KMS-11 (cell line): ENCODE measurements at regions not wholly inside any gene's neighbourhood (a gene's known extent, or its start where the extent isn't known, plus 50 kb on each side); places are given as distances from the start of the nearest gene placed in this dataset.

Experiments used
- H2AFZ ChIP-seq: fragments of 200-600 bp; sonication (generic); 2 replicates; pipeline ENCODE4 v1.6.1; 2016; ENCODE audit warnings: antibody characterized with exemption, mixed run types, low read depth
- H3K27ac ChIP-seq: fragments of 200-600 bp; sonication (generic); 2 replicates; pipeline ENCODE4 v1.6.1; 2016; ENCODE audit warnings: mild to moderate bottlenecking, mixed run types
- H3K27me3 ChIP-seq: fragments of 200-600 bp; sonication (generic); 2 replicates; pipeline ENCODE4 v1.6.1; 2017; ENCODE audit warnings: mild to moderate bottlenecking, low read depth, mixed run types, moderate library complexity; ENCODE audit not compliant: insufficient read depth
- H3K36me3 ChIP-seq: fragments of 200-600 bp; sonication (generic); 2 replicates; pipeline ENCODE4 v1.6.1; 2017; ENCODE audit warnings: mild to moderate bottlenecking, mixed run types; ENCODE audit not compliant: insufficient read depth
- H3K4me1 ChIP-seq: fragments of 200-600 bp; sonication (generic); 2 replicates; pipeline ENCODE4 v1.6.1; 2016; ENCODE audit warnings: mild to moderate bottlenecking, low read depth, mixed run types; ENCODE audit not compliant: poor library complexity, severe bottlenecking
- H3K4me2 ChIP-seq: fragments of 200-600 bp; sonication (generic); 2 replicates; pipeline ENCODE4 v1.7.0; 2016; ENCODE audit warnings: mild to moderate bottlenecking, mixed run types
- H3K4me3 ChIP-seq: fragments of 200-600 bp; sonication (generic); IDR thresholded peaks from 2 replicates; pipeline ENCODE4 v1.6.1; 2017; ENCODE audit warnings: low read depth, low read length, mixed read lengths; ENCODE audit not compliant: insufficient read depth
- H3K79me2 ChIP-seq: fragments of 200-600 bp; sonication (generic); 2 replicates; pipeline ENCODE4 v1.6.1; 2016; ENCODE audit warnings: low read depth, mixed run types; ENCODE audit not compliant: insufficient read depth
- H3K9ac ChIP-seq: fragments of 200-600 bp; sonication (generic); 2 replicates; pipeline ENCODE4 v1.6.1; 2016; ENCODE audit warnings: mild to moderate bottlenecking, mixed run types
- H4K20me1 ChIP-seq: fragments of 200-600 bp; sonication (generic); 2 replicates; pipeline ENCODE4 v1.6.1; 2016; ENCODE audit warnings: mild to moderate bottlenecking, mixed run types; ENCODE audit not compliant: insufficient read depth
- TF ChIP-seq, protein P1 (sequence below): fragments of 200-600 bp; sonication (generic); conservative IDR thresholded peaks from 2 replicates; pipeline ENCODE4 v1.6.1; 2017; ENCODE audit warnings: low read depth, mild to moderate bottlenecking, antibody characterized with exemption, low read length, moderate library complexity, mixed read lengths

- TF ChIP-seq, protein P1, sequence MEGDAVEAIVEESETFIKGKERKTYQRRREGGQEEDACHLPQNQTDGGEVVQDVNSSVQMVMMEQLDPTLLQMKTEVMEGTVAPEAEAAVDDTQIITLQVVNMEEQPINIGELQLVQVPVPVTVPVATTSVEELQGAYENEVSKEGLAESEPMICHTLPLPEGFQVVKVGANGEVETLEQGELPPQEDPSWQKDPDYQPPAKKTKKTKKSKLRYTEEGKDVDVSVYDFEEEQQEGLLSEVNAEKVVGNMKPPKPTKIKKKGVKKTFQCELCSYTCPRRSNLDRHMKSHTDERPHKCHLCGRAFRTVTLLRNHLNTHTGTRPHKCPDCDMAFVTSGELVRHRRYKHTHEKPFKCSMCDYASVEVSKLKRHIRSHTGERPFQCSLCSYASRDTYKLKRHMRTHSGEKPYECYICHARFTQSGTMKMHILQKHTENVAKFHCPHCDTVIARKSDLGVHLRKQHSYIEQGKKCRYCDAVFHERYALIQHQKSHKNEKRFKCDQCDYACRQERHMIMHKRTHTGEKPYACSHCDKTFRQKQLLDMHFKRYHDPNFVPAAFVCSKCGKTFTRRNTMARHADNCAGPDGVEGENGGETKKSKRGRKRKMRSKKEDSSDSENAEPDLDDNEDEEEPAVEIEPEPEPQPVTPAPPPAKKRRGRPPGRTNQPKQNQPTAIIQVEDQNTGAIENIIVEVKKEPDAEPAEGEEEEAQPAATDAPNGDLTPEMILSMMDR, result no peak
These were observed 1472.8 kb downstream of the AACS start for GRCh38 chr12:126537961-126538530.

DNA sequence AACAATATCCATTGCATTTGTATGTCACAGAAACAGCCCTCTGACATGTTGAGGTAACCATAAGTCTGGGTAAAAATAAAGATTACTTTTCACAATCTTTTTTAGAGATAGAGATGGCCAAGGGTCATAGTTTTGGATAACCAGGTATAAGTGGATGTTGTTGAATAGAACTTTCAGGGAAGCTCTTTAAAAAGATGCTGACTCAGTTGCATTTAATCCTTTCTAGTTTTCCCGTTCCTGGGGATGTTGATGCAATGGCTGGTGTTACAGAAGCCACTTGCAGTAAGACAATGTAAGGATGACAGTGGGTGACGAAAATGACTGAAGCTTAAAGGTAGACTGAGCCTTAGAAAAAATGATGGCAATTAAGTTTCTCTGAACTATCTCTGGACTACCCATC is 1473.7 kb downstream of the AACS start:
- H3K36me3 ChIP-seq, result no peaks in the 10 kb centered on the region
- TF ChIP-seq, protein P1, result no peak
- H3K4me1 ChIP-seq, result no peaks in the 10 kb centered on the region
- H3K27ac ChIP-seq, result no peak overlapping the region
- no peaks in the 10 kb centered on the region for H4K20me1 ChIP-seq
- H3K79me2 ChIP-seq, result no peaks in the 10 kb centered on the region
- H2AFZ ChIP-seq, result no peak overlapping the region
- no peak overlapping the region for H3K4me2 ChIP-seq
- no peak overlapping the region for H3K4me3 ChIP-seq
- H3K9ac ChIP-seq, result no peak overlapping the region
- no peaks in the 10 kb centered on the region for H3K27me3 ChIP-seq

More at GRCh38 chr12:126537961-126538530, 1472.8 kb downstream of the AACS start:
- no peaks in the 10 kb centered on the region for H3K36me3 ChIP-seq
- H3K4me2 ChIP-seq, result no peak overlapping the region
- H3K79me2 ChIP-seq, result no peaks in the 10 kb centered on the region
- no peak overlapping the region for H3K4me3 ChIP-seq
- no peak overlapping the region for H3K9ac ChIP-seq
- H3K27me3 ChIP-seq, result no peaks in the 10 kb centered on the region
- no peak overlapping the region for H2AFZ ChIP-seq
- H4K20me1 ChIP-seq, result no peaks in the 10 kb centered on the region
- H3K27ac ChIP-seq, result no peak overlapping the region
- H3K4me1 ChIP-seq, result no peaks in the 10 kb centered on the region

DNA sequence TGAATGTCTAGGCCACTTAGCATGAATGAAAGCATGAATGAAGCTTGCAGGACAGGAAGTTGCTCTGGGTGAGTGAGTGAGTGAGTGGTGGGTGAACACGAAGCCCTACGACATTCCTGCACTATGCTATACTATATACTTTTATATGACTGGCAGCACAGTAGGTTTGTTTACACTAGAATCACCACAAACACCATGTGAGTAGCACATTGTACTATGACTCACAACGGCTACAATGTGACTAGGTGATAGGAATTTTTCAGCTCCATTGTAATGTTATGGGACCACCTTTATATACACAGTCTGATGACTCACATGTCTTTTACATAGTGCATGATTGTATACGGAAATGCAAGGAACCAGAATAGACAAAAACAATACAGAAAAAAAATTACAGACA is 1480.2 kb downstream of the AACS start:
- Histone ChIP-seq H3K79me2 (no peaks in the 10 kb centered on the region), H3K27ac (no peak overlapping the region), H3K9ac (no peak overlapping the region), H3K4me2 (no peak overlapping the region), H3K4me3 (no peak overlapping the region), H3K36me3 (no peaks in the 10 kb centered on the region), H4K20me1 (no peaks in the 10 kb centered on the region), H3K27me3 (no peaks in the 10 kb centered on the region), H3K4me1 (no peaks in the 10 kb centered on the region), H2AFZ (no peak overlapping the region)
- TF ChIP-seq, protein P1, result no peak

DNA sequence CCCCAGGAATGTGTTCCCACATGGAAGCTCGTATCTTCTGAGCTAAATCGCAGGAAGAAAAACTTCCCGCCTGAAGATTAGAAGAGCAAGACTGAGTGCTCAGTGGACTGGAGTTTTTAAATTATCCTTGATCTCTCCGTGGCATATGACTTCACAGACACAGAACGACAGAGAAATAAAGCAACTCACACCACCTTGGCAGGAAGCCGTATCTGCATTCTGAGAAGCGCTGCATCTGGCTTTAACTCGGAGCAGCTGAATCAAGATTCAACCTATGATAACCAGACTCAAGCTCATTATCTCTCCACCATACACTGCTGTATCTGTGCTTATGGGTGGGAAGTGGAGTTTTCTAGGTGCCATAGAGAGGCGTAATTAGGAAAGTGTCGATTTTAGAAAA is 1482.7 kb downstream of the AACS start:
- Histone ChIP-seq H3K27me3 (no peaks in the 10 kb centered on the region), H3K4me1 (no peaks in the 10 kb centered on the region), H3K4me2 (no peak overlapping the region), H3K36me3 (no peaks in the 10 kb centered on the region), H2AFZ (no peak overlapping the region), H3K27ac (no peak overlapping the region), H3K9ac (no peak overlapping the region), H4K20me1 (no peaks in the 10 kb centered on the region), H3K4me3 (no peak overlapping the region), H3K79me2 (no peaks in the 10 kb centered on the region)
- TF ChIP-seq, protein P1, result no peak
